PFSK-1 (cell line): ENCODE measurements at regions not wholly inside any gene's neighbourhood (a gene's known extent, or its start where the extent isn't known, plus 50 kb on each side); places are given as distances from the start of the nearest gene placed in this dataset.

Experiments
- POLR2AphosphoS5 ChIP-seq: IDR thresholded peaks from 2 replicates; pipeline ENCODE4 v1.6.1; 2012; ENCODE audit warnings: low read depth, mild to moderate bottlenecking, control low read depth, low read length, moderate library complexity
- REST ChIP-seq, 2 experiments: IDR thresholded peaks; 2 replicates each; pipeline versions ENCODE4 v1.6.1 to v1.8.0; 2011 to 2012; ENCODE audit warnings: low read depth in 2 of 2, low read length in 2 of 2, control low read depth in 1 of 2, inconsistent platforms in 1 of 2, mild to moderate bottlenecking in 1 of 2, moderate library complexity in 1 of 2; ENCODE audit not compliant: insufficient read depth in 1 of 2
- TAF1 ChIP-seq: IDR thresholded peaks from 2 replicates; pipeline ENCODE4 v1.6.1; 2012; ENCODE audit warnings: low read length, control low read depth, borderline replicate concordance; ENCODE audit not compliant: insufficient read depth

DNA sequence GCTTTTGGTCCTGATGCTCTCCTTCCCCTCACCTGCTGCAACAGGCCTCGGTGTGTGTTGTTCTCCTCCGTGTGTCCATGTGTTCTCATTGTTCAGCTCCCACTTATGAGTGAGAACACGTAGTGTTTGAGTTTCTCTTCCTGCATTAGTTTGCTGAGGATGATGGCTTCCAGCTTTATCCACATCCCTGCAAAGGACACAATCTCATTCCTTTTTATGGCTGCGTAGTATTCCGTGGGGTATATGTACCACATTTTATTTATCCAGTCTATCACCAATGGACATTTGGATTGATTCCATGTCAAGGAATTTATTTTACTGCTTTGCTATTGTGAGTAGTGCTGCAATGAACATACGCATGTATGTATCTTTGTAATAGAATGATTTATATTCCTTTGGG, 116.9 kb upstream of the SIRPG start:
- no peak for TF ChIP-seq TAF1
- no peak for TF ChIP-seq POLR2AphosphoS5
- TF ChIP-seq REST (IDR thresholded peaks at IDR 0.05; ENCODE audit: insufficient read depth in 1 of 2, low read depth in 2 of 2, low read length in 2 of 2), result no peak
